Stimulated activated CD4-positive, alpha-beta T cell treated with anti-CD3 and anti-CD28 coated beads, Interleukin-2, amount 100 ng/mL, for 48 hours (primary cell): ENCODE measurements at regions not wholly inside any gene's neighbourhood (a gene's known extent, or its start where the extent isn't known, plus 50 kb on each side); places are given as distances from the start of the nearest gene placed in this dataset.

Experiments
- DNase-seq, 2 donors: peaks; one replicate each; pipeline ENCODE4 v3.0.0-alpha.2; 2020

- DNase-seq, result no peak
Measured at GRCh38 chr12:125228519-125229260, 163.5 kb downstream of the AACS start.

DNA sequence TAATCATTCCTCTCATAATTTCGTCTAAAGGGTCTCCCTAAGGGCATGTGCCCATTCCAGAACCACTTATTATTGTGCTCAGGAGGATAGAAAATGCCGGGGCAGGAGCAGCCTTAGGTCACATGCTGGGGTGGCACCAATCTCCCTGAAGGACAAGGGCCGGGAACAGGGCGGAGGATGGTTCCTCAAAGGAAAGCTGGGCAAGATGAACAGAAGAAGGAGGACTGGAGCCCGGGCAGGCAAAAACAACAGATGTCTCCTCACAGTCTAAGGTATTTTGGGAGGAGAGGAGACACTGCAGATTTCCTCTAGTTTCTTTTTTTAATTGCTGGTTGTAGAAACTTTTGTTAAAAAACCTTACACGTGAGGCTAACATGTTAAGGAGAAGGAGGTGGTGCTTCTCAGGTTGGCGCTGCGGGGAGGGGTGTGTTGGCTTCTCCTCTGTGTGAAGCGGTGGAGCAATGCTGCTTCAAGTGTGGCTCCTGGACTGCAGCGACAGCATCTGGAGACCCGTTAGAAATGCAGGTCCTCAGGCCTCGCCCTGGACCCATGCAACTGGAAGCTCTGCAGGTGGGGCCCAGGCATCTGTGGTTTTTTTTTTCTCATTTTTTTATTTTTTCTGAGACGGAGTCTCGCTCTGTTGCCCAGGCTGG is 164.8 kb downstream of the AACS start:
- no peak for DNase-seq

GRCh38 chr12:125233319-125233718 is 168.1 kb downstream of the AACS start:
- DNase-seq, result no peak

- no peak for DNase-seq
Measured at GRCh38 chr12:125239563-125239962, 174.3 kb downstream of the AACS start.

DNA sequence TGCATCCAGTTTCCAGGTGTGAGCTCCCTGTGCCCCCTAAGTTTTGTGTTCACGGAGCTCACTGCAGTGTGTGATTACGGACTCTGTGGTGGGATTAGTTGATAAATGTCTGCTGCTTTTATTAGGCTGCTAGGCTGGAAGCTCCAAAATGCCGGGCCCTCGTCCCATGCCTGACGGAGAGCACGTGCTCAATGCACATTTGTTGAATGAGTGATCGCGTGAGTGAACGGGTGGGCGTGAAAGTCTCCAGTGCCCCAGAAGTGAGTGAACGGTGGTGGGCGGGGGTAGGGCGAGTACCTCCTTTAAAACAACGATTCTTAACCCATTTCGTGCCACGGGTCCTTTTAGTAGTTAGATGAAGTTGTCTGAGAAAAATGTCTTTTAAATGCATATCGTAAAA is 175.5 kb downstream of the AACS start:
- no peak for DNase-seq

GRCh38 chr12:125243811-125244210 is 178.6 kb downstream of the AACS start:
- DNase-seq, result no peak

DNA sequence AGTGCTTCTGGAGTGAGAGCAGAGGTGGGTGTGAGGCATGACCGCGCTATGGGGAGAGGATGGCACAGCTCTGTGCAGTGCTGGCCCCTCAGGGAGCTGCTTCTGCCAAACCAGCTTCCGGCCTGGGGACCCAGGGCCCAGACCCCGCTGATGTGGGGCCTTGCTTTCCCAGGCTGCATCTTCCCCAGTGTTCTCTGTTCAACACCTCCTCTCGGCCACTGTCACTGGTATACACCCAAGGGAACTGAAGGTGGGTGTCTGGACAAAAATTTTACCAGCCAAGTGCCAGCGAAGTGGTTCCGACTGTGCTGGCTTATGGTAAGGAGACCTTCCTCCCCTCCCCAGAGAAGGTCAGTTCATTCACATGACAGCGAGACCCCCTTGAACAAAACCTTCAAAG is 179.1 kb downstream of the AACS start:
- DNase-seq, result no peak

DNA sequence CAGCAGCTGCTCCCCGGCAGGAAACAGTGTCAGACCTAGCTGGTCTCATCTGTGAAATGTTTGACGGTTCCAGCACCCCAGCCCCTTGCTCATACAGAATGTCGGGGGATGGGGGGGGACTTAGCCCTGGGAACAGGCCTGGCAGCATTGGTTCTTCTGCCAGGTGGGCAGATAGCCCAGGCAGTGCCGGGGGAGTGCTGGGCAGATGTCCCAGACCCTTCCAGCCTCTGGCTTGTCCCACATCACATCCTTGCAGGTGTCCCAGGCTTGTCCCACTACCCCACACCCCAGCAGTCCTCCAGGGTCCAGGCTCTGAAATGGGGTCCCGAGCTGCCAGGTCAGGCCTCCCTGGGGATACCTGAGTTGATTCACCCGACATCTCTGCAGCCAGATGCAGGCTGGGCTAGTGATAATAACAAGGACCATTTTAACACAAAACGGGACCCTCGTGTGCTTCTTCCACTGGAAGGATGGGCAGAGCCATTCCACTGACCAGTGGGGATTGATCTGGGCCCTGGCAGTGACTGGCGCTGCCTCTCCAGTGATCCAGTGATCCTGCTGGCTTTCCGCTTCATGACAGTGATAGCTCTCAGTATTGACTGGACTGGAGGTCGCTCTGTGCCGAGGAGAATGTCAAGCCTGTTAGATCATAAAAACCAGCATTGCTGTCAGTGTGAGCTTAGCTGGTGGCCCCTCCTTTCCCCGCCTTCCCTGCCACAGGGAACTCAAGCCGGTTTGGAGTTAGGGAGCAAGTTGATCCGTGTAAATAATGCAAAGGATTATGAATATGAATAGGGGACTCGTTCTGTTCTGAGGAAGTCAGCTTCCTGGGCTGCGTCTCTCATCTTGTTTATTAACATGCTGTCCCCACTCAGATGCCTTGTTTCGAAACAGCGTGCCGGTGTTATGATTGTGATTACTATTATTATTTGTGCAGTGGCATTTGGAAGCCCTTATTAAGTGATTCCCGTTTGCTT is 180.6 kb downstream of the AACS start:
- no peak for DNase-seq

- no peak for DNase-seq
Measured at GRCh38 chr12:125247477-125247876, 182.2 kb downstream of the AACS start.

- no peak for DNase-seq
Measured at GRCh38 chr12:125249066-125249824, 184.0 kb downstream of the AACS start.

GRCh38 chr12:125249932-125250331 is 184.7 kb downstream of the AACS start:
- no peak for DNase-seq

- no peak for DNase-seq
Measured at GRCh38 chr12:125254236-125254635, 189.0 kb downstream of the AACS start.

- no peak for DNase-seq
Measured at GRCh38 chr12:125254856-125255255, 189.6 kb downstream of the AACS start.

DNA sequence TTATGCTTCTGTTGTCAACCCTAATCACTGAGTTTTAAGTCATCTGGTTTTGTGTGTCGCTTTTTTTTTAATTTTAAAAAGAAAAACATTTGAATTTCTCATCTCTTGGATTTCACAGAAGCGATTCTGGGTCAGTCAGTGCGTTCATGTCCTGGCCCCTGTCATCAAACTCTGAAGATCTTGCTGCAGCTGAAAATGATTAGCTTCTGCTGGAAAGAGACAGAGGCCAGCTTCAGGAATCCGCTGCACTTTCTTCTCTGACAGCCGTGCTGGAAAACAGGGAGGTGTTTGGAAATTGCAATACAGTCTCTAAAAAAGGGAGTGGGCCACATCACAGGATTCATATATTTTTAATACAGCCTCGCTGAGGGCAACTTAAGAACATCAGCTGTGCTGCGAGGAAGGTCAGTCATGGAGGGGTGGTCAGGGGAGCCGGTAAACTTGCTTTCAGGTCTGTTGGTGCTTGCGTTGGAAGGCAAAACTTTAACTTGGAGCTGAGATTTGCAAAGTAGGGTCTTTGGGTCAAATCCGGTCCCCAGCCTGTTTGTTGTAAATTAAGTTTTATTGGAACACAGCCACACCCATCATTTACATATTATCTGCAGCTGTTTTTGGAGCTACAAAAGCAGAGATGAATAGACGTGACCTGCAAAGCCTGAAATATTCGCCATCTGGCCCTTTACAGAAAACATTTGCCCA is 190.8 kb downstream of the AACS start:
- DNase-seq, result no peak

- no peak for DNase-seq
Measured at GRCh38 chr12:125256634-125256936, 191.3 kb downstream of the AACS start.

- DNase-seq, result no peak
Measured at GRCh38 chr12:125259178-125259867, 194.1 kb downstream of the AACS start.

DNA sequence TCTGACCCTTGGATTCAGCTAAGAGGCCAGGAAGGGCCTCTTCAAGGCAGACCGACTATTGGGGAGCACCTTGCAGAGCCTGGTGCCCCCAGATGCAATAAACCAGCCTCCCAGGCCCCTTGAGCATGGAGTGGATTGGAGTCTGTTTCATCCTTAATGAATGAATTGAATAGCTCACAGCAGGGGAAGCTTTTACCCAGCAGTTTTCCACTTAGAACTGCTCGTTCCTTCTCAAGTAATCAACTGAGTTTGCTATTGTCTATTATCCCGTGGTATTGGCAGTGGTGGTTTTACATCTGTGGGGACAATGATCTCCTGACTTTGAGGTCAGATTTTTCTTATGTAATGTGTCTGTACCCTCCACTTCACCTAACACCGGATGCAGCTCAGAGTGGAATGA is 197.6 kb downstream of the AACS start:
- no peak for DNase-seq

DNA sequence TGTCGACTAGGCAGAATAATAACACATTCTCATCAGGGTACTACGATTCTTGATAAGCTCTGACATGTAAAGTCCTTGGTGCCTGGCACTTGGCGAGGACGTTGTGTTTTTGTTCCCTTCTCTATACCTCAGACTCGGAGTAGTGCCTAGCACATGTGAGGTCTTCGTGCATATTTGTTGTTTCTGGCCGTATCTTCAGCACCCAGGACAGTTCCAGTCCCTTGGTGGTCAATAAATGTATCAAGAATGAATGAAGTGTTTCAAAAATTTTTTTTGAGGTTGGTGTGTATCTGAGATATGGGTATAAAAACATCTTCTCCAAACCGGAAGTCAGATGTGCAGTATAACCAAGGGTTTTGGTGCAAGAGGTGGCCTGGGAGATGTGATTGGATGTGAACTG is 198.2 kb downstream of the AACS start:
- no peak for DNase-seq

GRCh38 chr12:125267114-125267513 is 201.9 kb downstream of the AACS start:
- DNase-seq, result no peak

DNA sequence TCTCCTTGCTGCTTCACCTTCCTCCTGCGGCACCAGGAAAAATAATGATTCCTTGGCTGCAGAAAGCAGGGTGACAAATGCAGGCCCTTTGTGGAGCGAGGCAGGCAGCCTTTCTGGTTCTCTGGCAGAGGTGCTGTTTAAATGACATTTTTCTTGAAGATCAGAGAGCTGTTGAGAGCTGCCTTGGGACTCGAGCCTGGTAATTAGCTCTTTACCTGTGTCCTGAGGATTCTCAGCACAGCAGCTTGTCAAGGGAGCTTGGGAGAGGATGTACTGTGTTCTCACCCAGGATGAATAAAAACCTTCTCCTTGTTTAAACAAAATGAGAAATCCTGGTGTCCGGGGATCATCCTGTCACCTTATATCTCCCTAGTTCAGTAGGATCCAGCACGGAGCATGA is 204.0 kb downstream of the AACS start:
- no peak for DNase-seq

- DNase-seq, result no peak
Measured at GRCh38 chr12:125271892-125272291, 206.7 kb downstream of the AACS start.
